ENCODE measurements at regions not wholly inside any gene's neighbourhood (a gene's known extent, or its start where the extent isn't known, plus 50 kb on each side); places are given as distances from the start of the nearest gene placed in this dataset.
"Not testable (repeated sequence)": the region's sequence is repeated elsewhere in the genome, so short reads cannot be mapped to it uniquely, and the experiment has no call there.

- Histone ChIP-seq H3K36me3 (no peaks in the 10 kb centered on the region), H3K4me3 (no peak overlapping the region), H3K27me3 (no peaks in the 10 kb centered on the region), H3K4me1 (peaks cover 0 to 4% (median 0%) of the 10 kb centered on the region in 4 donors), H3K27ac (peak overlapping the region in 1 of 5 donors; percentile 49), H3K9me3 (peaks cover 0 to 10% (median 2%) of the 10 kb centered on the region in 4 donors)
- intact Hi-C loops (cut with DNase I; ENCODE audit: low total_unique reads) = no loop called here
- 45 to 67% (median 58%) methylated on average over 2 of the region's 2 CpGs for whole genome bisulfite sequencing, 5 donors
- TF ChIP-seq POLR2AphosphoS5 (IDR thresholded peaks at IDR 0.05) (no peak), CTCF (IDR thresholded peaks at IDR 0.05) (no peak), POLR2A (IDR thresholded peaks at IDR 0.05) (no peak), EP300 (IDR thresholded peaks at IDR 0.05) (no peak)
- DNase-seq = no peak
These were observed 59.0 kb upstream of the SLIT2 start for GRCh38 chr4:20192736-20193135.

- no peaks in the 10 kb centered on the region for H3K27me3 ChIP-seq
- intact Hi-C loops (cut with DNase I; ENCODE audit: low total_unique reads) = no loop called here
- TF ChIP-seq POLR2AphosphoS5 (IDR thresholded peaks at IDR 0.05) = no peak
- TF ChIP-seq CTCF (IDR thresholded peaks at IDR 0.05) = no peak
- no peaks in the 10 kb centered on the region for H3K4me1 ChIP-seq
- no peak overlapping the region for H3K4me3 ChIP-seq
- WGBS, 5 donors = 30 to 63% (median 52%) methylated on average over 2 of the region's 2 CpGs
- no peak for DNase-seq
- peaks cover 0 to 14% (median under 1%) of the 10 kb centered on the region in 4 donors for H3K9me3 ChIP-seq
- no peak overlapping the region for H3K27ac ChIP-seq
- no peaks in the 10 kb centered on the region for H3K36me3 ChIP-seq
These were observed 66.6 kb upstream of the SLIT2 start for GRCh38 chr4:20185103-20185502.

GRCh38 chr4:20183131-20183530, 68.6 kb upstream of the SLIT2 start:
- H3K27ac ChIP-seq; H3K4me1 ChIP-seq; H3K36me3 ChIP-seq; intact Hi-C loops (cut with DNase I; ENCODE audit: low total_unique reads); DNase-seq; H3K4me3 ChIP-seq; H3K27me3 ChIP-seq: not testable (repeated sequence)
- H3K9me3 ChIP-seq = peaks cover 0 to 30% (median 10%) of the 10 kb centered on the region in 4 donors
- 79 to 93% (median 90%) methylated on average over 5 of the region's 5 CpGs for WGBS, 5 donors

GRCh38 chr4:20181926-20182325, 69.8 kb upstream of the SLIT2 start:
- H3K4me3 ChIP-seq = no peak overlapping the region
- no peaks in the 10 kb centered on the region for H3K27me3 ChIP-seq
- H3K27ac ChIP-seq = no peak overlapping the region
- TF ChIP-seq POLR2A (IDR thresholded peaks at IDR 0.05) (no peak), CTCF (IDR thresholded peaks at IDR 0.05) (no peak), EP300 (IDR thresholded peaks at IDR 0.05) (no peak), POLR2AphosphoS5 (IDR thresholded peaks at IDR 0.05) (no peak)
- intact Hi-C loops (cut with DNase I; ENCODE audit: low total_unique reads) = no loop called here
- H3K9me3 ChIP-seq = peaks cover 0 to 33% (median 13%) of the 10 kb centered on the region in 4 donors
- 59 to 63% (median 62%) methylated on average over 3 of the region's 3 CpGs for WGBS, 5 donors
- DNase-seq = no peak
- no peaks in the 10 kb centered on the region for H3K36me3 ChIP-seq
- H3K4me1 ChIP-seq = no peaks in the 10 kb centered on the region

- Histone ChIP-seq H3K27me3 (no peaks in the 10 kb centered on the region), H3K27ac (no peak overlapping the region), H3K9me3 (peaks cover 0 to 33% (median 13%) of the 10 kb centered on the region in 4 donors), H3K36me3 (no peaks in the 10 kb centered on the region), H3K4me1 (no peaks in the 10 kb centered on the region), H3K4me3 (no peak overlapping the region)
- intact Hi-C loops (cut with DNase I; ENCODE audit: low total_unique reads) = no loop called here
- no peak for DNase-seq
- no peak for TF ChIP-seq CTCF (IDR thresholded peaks at IDR 0.05)
- no peak for TF ChIP-seq POLR2AphosphoS5 (IDR thresholded peaks at IDR 0.05)
- TF ChIP-seq POLR2A (IDR thresholded peaks at IDR 0.05) = no peak
- TF ChIP-seq EP300 (IDR thresholded peaks at IDR 0.05) = no peak
These were observed 71.2 kb upstream of the SLIT2 start for GRCh38 chr4:20180509-20180908.
